Hematopoietic multipotent progenitor cell treated with erythropoietin and hydrocortisone succinate and interleukin-3 and kit ligand, for 15 days (in vitro differentiated cells): ENCODE measurements at regions not wholly inside any gene's neighbourhood (a gene's known extent, or its start where the extent isn't known, plus 50 kb on each side); places are given as distances from the start of the nearest gene placed in this dataset.
"Not testable (repeated sequence)": the region's sequence is repeated elsewhere in the genome, so short reads cannot be mapped to it uniquely, and the experiment has no call there.

Source experiments
- DNase-seq: peaks from one replicate; pipeline ENCODE4 v3.0.0-alpha.2; 2015; ENCODE audit warnings: low spot score

DNA sequence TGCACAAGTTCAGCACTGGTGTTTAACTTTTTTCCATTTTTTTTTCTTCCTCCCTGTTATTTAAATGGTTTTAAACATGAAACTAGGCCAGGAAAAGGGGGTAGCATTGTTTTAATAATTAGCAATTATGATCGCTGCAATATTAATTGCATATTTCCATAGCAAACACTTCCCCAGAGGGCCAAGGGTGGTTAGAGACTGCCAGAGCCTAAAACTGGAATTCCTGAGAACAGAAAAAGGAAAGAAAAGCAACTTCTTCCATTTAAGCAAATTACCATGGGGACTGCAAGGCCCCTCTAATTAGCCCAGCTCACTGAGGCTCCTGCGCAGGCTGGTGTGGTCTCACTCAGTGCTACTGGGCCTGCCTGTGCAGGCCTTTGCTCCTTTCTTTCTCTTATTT, 201.5 kb downstream of the SMAD2 start:
- no peak for DNase-seq

DNA sequence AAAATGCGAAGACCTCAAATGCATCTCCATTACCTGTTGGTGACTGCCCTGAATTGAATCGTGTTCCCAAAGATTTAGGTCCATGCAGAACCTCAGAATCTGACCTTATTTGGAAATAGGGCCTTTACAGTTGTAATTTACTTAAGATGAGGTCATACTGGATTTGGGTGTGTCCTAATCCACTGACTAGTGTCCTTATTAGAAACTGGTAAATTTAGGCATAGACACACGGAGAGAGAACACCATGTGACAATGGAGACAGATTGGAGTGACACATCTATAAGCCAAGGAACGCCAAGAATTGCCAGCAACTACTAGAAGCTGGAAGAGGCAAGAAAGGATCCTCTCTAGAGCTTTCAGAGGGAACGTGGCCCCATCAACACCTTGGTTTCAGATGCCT, 203.1 kb downstream of the SMAD2 start:
- DNase-seq: no peak

DNA sequence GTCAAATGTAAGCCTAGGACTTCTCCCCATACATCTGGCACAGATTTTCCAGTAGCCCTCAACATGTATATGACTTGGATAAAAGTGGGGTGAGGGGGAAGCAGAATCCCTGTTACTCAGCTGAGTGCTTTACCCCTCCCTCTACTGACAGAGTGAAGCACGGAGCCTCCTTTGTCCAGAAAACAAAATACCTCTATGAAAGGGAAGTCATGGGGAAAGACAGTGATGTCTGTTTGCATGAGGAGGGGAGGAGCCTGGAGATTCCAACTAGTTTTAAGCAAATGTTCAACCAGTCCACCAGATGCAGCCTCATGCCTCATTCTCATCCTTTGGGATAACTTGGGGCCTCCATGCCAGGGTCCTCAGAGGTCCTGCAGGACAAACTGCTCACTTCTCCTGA, 203.9 kb downstream of the SMAD2 start:
- no peak for DNase-seq

- DNase-seq: no peak
Observed at GRCh38 chr18:47725656-47726055, 204.8 kb downstream of the SMAD2 start.

- DNase-seq: no peak
Observed at GRCh38 chr18:47724186-47724975, 206.1 kb downstream of the SMAD2 start.

- no peak for DNase-seq
Observed at GRCh38 chr18:47721876-47722275, 208.6 kb downstream of the SMAD2 start.

DNA sequence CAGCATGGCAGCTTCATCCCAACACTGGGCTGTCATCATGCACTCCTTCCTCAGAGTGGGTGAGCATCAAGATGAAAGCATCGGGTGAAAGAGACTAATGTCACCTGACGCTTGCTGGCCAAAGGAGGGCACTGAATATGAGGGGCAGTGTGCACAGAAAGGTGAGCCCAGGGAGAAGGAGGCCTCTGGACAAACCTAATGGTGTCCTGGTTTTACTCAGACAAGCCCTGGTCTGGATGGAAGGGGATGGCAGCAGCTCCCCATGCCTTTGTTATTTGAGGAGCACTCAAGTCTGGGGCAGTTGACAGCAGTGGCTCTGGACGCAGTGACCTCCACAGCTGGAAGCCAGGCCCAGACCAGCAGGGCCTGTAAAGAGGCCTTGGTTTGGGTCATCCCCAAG, 209.7 kb downstream of the SMAD2 start:
- no peak for DNase-seq

DNA sequence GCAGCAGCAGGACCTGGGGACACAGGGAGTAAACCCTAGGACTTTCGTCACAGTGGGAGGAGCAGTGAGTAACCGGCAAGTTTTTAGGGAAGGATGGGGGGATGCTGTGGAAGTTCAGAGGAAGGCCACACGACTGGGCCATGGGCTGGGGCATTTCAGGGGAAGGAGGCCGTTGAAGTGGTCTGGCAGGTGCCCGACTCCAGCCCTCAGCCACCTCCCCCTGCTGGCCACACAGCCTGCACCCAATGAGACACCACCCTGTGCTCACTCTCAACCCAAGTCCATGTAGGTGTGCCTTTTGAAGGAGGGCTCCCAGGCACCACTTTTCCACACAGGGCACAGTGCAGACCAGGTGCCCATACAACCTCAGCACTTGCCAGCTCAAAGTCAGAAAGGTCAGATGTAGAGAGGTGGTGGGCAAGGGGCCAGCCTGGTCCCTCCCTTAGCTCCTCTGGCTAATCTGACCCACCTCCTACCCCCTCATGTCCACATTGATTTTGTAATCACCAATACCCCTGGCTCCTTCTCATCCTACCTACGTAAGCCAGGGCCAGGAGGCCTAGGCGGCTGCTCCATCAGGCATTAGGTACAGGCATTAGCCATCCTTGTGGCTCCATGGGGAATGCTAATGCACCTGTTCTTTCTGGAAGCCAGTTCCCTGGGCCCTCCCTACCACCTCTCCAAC, 211.2 kb downstream of the SMAD2 start:
- DNase-seq: no peak

DNA sequence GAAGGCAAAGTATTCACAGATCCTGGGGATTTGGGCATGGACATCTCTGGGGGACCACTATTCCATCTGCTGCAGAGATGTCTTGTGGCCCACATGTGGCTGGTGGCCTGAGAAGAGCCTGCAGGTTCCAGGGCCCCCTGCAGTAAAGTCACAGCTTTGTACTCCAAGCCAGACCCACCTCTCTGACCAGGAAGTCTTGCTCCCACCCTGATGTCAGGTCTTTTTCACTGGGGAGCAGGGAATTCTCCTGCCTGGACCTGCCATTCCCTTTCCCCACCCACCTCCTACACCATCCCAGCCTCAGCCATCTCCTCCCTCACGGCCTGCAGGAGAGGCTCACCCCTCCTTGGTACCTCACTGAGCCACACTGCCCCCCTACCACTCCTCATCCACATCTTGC, 211.8 kb downstream of the SMAD2 start:
- no peak for DNase-seq

DNA sequence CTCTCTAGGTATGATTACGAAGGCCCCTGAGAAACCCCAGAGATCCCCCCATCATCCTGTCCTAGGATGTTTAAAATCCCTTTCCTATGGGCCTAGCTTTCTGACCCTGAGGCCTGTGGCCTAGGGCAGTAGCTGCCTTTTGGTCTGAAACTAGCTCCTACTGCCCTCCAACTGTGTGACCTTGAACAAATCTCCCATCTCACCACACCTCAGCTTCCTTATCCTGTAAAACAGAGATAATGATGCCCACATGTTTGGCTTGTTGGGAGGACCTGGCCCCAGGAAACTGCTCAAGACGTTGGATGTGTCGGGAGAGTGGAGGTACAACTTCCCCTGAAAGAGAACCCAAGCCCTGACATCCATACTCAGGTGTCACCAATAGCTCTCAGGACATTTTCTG, 213.2 kb downstream of the SMAD2 start:
- no peak for DNase-seq

GRCh38 chr18:47716632-47717185, 213.8 kb downstream of the SMAD2 start:
- no peak for DNase-seq

DNA sequence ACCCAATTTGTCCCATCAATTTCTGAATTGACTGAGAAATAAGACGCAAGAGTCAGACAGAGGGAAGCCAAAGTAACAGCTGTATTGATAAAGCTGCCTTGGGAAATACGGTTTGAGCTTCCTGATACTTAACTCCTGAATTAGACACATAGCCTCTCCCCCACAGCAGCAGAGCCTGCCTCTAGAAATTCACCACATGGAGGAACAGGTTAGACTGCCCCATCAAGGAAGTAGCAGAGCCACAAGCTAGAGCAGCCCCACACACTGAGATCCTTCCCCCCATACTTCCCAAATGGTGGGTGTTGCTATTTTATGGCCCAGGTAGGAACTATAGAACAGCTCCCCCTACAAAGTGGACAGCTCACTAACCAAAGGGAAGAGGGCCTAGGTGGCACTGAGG, 220.0 kb downstream of the SMAD2 start:
- DNase-seq: no peak

- no peak for DNase-seq
Observed at GRCh38 chr18:47709556-47709955, 220.9 kb downstream of the SMAD2 start.

- no peak for DNase-seq
Observed at GRCh38 chr18:47708206-47708605, 222.3 kb downstream of the SMAD2 start.

DNA sequence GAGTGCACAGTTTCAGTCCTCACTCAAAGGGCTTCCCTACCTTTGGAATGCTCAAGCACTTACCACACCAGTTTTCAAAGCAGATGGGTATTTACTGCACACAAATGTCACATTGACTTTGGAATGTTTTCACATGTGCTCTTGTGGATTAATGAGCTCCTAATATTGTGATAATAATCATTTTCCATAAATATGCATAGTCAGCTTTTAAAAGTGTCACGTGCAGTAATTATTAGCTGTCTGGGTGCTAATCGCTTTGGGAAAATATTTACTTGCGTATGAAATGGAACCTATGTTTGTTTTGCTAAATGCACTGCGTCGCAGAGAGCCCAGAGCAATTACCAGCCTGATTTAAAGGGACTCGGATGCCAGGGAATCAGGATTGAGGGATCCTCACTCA, 229.3 kb downstream of the SMAD2 start:
- no peak for DNase-seq

- no peak for DNase-seq
Observed at GRCh38 chr18:47696870-47697269, 233.6 kb downstream of the SMAD2 start.

DNA sequence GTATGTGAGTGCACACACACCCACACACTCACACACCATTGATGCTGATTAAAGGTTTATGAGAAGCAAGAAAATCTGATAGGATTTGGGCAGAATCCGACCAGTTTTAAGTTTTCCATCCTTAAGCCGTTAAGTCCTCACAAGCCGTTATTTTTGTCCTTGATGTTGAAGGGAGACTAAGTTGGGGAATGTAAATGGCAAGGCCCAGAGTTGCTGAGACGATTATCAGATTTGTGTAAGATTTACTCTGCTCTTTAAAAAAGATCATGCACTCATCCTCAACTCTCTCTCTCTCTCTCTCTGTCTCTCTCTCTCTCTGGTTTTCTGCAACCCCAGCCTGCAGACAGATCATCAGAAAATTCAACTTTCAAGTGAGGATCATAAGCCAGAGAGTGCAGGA, 238.8 kb downstream of the SMAD2 start:
- DNase-seq: no peak

DNA sequence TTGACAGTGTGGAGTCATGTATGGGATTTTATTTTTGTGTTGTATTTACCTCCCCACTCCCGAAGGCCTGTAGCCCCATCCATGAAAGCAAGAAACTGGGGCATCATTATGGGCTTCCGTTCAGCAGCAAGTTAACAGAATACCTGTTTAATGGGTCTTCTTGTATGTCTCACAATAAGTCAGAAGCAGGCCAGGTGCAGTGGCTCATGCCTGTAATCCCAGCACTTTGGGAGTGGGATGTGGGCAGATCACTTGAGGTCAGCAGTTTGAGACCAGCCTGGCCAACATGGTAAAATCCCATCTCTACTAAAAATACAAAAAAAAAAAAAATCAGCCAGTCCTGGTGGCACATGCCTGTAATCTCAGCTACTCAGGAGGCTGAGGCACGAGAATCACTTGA, 239.7 kb downstream of the SMAD2 start:
- DNase-seq: not testable (repeated sequence)

DNA sequence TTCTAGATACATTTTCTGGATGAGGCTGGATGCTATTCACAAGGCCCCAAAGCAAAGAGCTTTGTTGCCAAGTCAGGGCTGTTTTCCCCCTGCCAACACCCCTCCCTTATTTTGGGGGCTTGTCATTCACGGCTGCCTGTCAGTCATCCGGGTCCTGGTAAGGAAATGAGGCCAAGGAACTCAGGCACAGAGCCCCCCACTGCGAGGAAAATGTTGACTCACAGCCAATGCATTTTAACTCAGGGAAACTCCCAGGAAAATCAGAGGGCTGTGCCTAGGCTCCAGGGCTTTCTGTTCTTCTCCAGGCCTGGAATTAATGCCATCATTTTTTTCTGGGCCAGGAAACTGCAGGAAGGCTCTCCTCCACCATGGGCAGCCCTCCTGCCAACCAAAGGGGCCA, 241.1 kb downstream of the SMAD2 start:
- no peak for DNase-seq

- no peak for DNase-seq
Observed at GRCh38 chr18:47686806-47687205, 243.7 kb downstream of the SMAD2 start.

DNA sequence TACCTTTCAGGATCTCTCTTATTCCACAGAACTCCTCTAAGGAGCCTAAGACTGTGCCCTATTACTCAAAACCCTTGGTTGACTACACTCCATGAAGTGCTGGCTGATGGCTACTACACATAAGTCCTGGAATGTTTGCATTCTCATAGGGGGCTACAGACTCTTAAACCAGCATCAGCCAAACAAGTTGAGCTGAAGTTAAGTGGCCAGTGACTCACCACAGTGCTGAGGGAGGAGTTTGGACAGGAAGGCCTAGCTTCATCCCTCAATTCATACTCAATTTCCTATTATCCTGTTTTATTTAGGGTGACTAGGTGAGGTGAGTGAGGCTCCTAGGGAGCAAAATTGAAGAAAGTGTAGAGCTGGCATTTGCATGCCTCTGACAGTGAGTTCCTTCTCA, 246.7 kb downstream of the SMAD2 start:
- DNase-seq: no peak

DNA sequence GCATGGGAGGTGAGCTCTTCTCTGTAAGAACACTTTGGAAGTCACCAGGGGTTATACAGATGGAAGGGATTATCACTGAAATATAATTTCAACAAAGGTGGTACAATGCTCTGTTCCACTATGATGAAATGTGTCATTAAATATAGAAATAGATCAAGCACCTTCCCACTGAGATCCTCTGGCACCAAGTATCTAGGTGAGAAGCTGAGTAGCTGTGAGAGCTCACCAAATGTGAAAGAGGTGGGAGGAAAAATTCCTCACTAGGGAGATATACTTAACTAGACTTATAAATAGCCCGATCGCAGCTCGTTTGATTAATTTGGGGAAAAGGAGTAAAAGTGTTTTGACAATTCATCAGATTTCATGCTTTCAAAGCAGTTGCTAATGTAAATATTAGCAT, 247.6 kb downstream of the SMAD2 start:
- DNase-seq: no peak

GRCh38 chr18:47680488-47680887, 250.0 kb downstream of the SMAD2 start:
- no peak for DNase-seq

DNA sequence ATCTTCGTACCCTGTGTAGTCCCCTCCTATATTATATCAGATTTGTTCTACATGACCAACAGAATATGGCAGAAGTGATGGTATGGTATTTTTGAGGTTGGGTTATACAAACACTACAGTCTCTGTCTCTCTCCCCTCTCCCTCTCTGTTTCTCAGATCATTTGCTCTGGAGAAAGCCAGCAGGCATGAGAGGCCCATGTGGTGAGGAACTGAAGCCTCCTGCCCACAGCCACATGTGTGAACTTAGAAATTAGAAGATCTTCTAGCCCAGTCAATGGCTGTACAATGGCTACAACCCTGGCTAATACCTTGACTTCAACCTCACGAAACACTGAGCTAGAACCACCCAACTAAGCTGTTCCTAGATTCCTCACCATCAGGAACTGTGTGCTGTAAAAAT, 250.6 kb downstream of the SMAD2 start:
- no peak for DNase-seq
